Tongue (tissue), 1 donor: ENCODE measurements at regions not wholly inside any gene's neighbourhood (a gene's known extent, or its start where the extent isn't known, plus 50 kb on each side); places are given as distances from the start of the nearest gene placed in this dataset.
"Not testable (repeated sequence)": the region's sequence is repeated elsewhere in the genome, so short reads cannot be mapped to it uniquely, and the experiment has no call there.

ENCODE experiments used
- DNase-seq: peaks from one replicate; pipeline ENCODE4 v3.0.0-alpha.2; 2015

GRCh38 chr22:21150863-21151262, 105.1 kb downstream of the LRRC74B start:
- DNase-seq = not testable (repeated sequence)

- DNase-seq = not testable (repeated sequence)
These were observed 142.1 kb downstream of the LRRC74B start for GRCh38 chr22:21187841-21188240.

- DNase-seq = not testable (repeated sequence)
These were observed 166.3 kb downstream of the LRRC74B start for GRCh38 chr22:21212054-21212453.

GRCh38 chr22:21215973-21216731, 167.4 kb upstream of the RIMBP3B start:
- peak; percentile 20 for DNase-seq

- DNase-seq = not testable (repeated sequence)
These were observed 158.7 kb upstream of the RIMBP3B start for GRCh38 chr22:21224900-21225299.

- DNase-seq = not testable (repeated sequence)
These were observed 156.5 kb upstream of the RIMBP3B start for GRCh38 chr22:21226901-21227693.

- DNase-seq = not testable (repeated sequence)
These were observed 132.1 kb upstream of the RIMBP3B start for GRCh38 chr22:21251435-21251834.

GRCh38 chr22:21282646-21283045, 100.9 kb upstream of the RIMBP3B start:
- not testable (repeated sequence) for DNase-seq

- not testable (repeated sequence) for DNase-seq
These were observed 89.8 kb upstream of the RIMBP3B start for GRCh38 chr22:21293702-21294101.

GRCh38 chr22:21327629-21328028, 55.9 kb upstream of the RIMBP3B start:
- DNase-seq = not testable (repeated sequence)
